GM12873 (cell line): ENCODE measurements at regions not wholly inside any gene's neighbourhood (a gene's known extent, or its start where the extent isn't known, plus 50 kb on each side); places are given as distances from the start of the nearest gene placed in this dataset.

ENCODE experiments used
- TF ChIP-seq, protein P1 (sequence below): IDR thresholded peaks from 2 replicates; pipeline ENCODE4 v1.5.1; 2012; ENCODE audit warnings: low read depth, mild to moderate bottlenecking, moderate library complexity, low read length, control low read depth; ENCODE audit not compliant: insufficient read depth; ENCODE audit errors: missing control alignments

DNA sequence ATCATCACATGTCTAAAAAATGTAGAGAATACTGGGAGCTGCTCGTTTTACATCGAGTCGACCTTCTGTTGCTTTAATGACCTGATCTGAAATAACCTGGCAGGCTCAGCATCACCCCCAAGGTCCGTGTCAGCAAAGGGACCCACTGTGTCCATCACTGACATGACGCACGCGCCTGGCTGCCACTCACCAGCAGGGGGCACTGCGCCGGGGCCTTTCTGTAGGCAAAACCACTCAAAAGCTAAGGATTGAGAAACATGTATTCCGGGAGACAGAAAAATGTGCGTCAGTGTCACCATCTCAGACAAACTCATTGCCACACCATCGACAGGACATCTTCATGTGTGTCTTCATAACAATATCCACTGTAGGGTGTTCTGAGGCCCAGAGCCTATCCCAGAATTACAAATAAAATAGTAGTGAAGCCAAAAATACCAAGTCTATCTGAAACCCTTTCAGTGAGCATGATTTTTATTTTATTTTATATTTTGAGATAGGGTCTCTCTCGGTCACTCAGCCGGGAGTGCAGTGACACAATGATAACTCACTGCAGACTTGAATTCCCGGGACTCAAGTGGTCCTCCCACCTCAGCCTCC lies 130.3 kb upstream of the LSM14A start:
- TF ChIP-seq, protein P1, sequence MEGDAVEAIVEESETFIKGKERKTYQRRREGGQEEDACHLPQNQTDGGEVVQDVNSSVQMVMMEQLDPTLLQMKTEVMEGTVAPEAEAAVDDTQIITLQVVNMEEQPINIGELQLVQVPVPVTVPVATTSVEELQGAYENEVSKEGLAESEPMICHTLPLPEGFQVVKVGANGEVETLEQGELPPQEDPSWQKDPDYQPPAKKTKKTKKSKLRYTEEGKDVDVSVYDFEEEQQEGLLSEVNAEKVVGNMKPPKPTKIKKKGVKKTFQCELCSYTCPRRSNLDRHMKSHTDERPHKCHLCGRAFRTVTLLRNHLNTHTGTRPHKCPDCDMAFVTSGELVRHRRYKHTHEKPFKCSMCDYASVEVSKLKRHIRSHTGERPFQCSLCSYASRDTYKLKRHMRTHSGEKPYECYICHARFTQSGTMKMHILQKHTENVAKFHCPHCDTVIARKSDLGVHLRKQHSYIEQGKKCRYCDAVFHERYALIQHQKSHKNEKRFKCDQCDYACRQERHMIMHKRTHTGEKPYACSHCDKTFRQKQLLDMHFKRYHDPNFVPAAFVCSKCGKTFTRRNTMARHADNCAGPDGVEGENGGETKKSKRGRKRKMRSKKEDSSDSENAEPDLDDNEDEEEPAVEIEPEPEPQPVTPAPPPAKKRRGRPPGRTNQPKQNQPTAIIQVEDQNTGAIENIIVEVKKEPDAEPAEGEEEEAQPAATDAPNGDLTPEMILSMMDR = peak; percentile 94

DNA sequence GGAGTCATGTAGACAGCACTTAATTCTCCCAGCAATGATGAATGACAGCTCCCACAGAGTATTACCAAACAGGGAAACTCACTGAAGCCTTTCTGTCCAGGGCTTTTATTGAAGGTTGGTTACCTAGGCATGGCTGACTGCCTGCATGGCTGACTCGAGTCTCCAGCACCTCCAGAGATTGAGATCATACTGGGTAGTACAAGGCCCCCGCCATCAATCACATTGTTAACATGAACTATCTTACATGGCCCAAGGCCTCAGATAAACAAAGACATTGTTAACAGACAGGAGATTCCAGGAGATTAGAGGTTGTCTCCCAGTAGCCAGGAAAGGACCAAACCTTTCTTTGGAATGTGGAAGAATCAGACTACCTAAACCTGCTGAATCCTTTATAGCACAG lies 128.3 kb upstream of the LSM14A start:
- TF ChIP-seq, protein P1 = no peak

DNA sequence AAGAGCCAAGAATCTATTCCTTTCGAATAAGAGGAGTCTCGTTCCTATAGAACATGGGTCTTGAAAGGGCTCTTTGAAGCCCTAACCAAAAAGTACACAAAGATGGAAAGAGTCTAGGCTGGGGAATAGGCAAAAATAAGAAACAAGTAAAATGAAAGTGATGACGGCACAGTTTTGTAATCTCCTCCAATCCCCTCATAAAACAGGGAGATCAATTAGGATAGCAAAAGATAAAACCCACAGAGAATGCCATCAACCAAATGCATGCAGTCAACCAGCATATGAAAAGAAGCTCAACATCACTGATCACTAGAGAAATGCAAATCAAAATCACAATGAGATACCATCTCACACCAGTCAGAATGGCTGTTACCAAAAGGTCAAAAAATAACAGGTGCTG lies 122.4 kb upstream of the LSM14A start:
- TF ChIP-seq, protein P1 = no peak

DNA sequence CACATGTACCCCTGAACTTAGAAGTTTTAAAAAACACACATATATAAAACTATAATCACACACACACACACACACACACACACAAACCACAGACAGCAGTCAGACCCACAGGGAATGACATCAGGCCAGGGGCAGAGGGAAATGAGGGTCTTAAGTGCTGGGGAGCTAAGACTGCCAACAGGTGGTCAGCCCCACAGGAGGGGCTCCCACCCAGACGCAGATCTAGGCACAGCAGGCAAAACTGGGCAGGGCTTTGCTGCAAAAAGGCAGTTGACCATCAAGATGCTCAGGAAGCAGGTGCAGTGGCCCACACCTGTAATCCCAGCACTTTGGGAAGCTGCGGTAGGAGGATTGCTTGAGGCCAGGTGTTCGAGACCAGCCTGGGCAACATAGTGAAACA lies 121.0 kb upstream of the LSM14A start:
- TF ChIP-seq, protein P1 = no peak

DNA sequence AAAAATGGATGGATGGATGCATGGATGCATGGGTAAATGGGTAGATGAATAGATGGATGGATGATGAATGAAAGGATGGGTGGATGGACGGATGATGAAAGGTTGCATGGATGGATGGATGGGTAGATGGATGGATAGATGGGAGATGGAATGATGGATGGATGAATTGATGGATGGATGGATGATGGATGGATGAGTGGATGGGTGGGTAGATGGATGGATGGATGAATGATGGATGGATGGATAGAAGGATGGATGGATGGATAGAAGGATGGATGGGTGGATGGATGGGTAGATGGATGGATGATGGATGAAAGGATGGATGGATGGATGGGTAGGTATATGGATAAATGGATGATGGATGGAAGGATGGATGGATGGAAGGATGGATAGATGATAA lies 115.1 kb upstream of the LSM14A start:
- TF ChIP-seq, protein P1 = no peak

DNA sequence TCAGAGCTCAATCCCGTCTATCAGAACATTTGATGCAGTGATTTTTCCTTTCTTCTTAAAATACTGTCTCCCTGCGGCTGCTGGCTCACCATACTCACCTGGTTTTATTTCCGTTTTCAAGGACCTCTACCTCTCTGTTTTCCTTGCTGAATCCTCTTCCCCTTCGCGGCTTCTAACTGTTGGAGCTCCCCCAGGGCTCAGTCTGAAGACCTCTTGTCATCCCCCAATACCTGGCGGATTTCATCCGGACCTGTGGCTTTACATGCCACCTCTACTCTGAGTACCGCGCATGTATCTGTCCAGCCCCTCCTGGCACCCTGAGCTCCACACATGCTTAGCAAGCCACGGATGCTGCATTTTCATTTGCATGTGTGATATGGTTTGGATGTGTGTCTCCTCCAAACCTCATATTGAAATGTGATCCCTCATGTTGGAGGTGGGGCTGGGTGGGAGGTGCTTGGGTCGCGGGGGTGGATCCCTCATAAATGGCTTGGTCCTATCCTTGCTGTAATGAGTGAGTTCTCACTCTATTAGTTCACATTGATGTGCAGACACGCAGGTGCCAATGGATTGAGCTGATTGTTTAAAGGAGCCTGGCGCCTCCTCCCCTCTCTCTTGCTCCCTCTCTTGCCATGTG lies 106.2 kb upstream of the LSM14A start:
- TF ChIP-seq, protein P1 = no peak

DNA sequence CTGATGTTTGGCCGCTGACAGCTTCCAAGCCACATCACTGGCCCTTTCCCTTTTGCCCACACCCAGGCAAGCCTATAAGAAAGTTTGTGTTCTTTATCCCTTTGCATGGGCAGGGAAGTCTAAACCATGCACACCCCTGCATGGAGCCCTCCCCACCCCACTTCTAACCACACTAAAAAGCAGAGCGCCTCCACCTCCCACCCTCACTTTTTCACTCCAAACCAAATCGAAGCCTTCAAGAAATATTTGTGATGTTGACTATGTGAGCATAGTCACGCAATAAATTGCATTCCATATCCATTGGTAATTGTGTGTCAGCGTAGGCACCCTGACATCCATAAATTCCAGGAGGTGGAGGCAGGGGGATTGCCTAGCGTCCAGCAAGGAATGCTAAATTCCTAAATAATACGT lies 104.4 kb upstream of the LSM14A start:
- TF ChIP-seq, protein P1 = no peak
